GM12891 (cell line): ENCODE measurements at regions not wholly inside any gene's neighbourhood (a gene's known extent, or its start where the extent isn't known, plus 50 kb on each side); places are given as distances from the start of the nearest gene placed in this dataset.

ENCODE experiments used
- DNase-seq: peaks from one replicate; pipeline ENCODE4 v3.0.0; 2011; ENCODE audit warnings: low spot score; ENCODE audit not compliant: insufficient read length
- FAIRE-seq: peaks from 2 replicates; lab custom pipeline; 2011; peaks lifted over from hg19 to GRCh38; lab: Jason Lieb, UNC
- PAX5 ChIP-seq: IDR thresholded peaks from 2 replicates; pipeline ENCODE4 v1.6.1; 2011; ENCODE audit warnings: low read length, moderate library complexity, mild to moderate bottlenecking; ENCODE audit not compliant: insufficient read depth, severe bottlenecking
- POLR2A ChIP-seq: IDR thresholded peaks from 2 replicates; pipeline ENCODE4 v1.6.1; 2011; ENCODE audit warnings: low read depth, low read length, control low read depth
- POLR2AphosphoS5 ChIP-seq: IDR thresholded peaks from 2 replicates; pipeline ENCODE4 v1.6.1; 2011; ENCODE audit warnings: low read depth, low read length, control low read depth
- POU2F2 ChIP-seq: IDR thresholded peaks from 2 replicates; pipeline ENCODE4 v1.6.1; 2011; ENCODE audit warnings: low read depth, mild to moderate bottlenecking, control low read depth, low read length, moderate library complexity
- SPI1 ChIP-seq: IDR thresholded peaks from 2 replicates; pipeline ENCODE4 v1.6.1; 2011; ENCODE audit warnings: low read depth, low read length, control low read depth
- TAF1 ChIP-seq: IDR thresholded peaks from 2 replicates; pipeline ENCODE4 v1.6.1; 2011; ENCODE audit warnings: low read depth, low read length, control low read depth

- FAIRE-seq, result no peak
- DNase-seq, result no peak
Observed at GRCh38 chr21:22556829-22557228, 1558.6 kb downstream of the NCAM2 start.

GRCh38 chr21:22561946-22562345, 1563.7 kb downstream of the NCAM2 start:
- DNase-seq, result no peak
- FAIRE-seq, result no peak
- TF ChIP-seq SPI1, result no peak
- no peak for TF ChIP-seq PAX5
- no peak for TF ChIP-seq POLR2A
- TF ChIP-seq POLR2AphosphoS5, result no peak
- no peak for TF ChIP-seq TAF1
- no peak for TF ChIP-seq POU2F2

More at GRCh38 chr21:22556829-22557228, 1558.6 kb downstream of the NCAM2 start:
- TF ChIP-seq TAF1, result no peak

GRCh38 chr21:22573834-22574233, 1575.6 kb downstream of the NCAM2 start:
- TF ChIP-seq POLR2A (no peak), POLR2AphosphoS5 (no peak), POU2F2 (no peak), TAF1 (no peak), PAX5 (no peak), SPI1 (no peak)
- FAIRE-seq, result no peak
- no peak for DNase-seq

- no peak for FAIRE-seq
- DNase-seq, result no peak
Observed at GRCh38 chr21:22575165-22575584, 1577.0 kb downstream of the NCAM2 start.

GRCh38 chr21:22579741-22580140, 1581.5 kb downstream of the NCAM2 start:
- FAIRE-seq, result no peak
- TF ChIP-seq POU2F2 (no peak), POLR2AphosphoS5 (no peak), POLR2A (no peak), TAF1 (no peak), PAX5 (no peak), SPI1 (no peak)
- DNase-seq, result no peak

More at GRCh38 chr21:22575165-22575584, 1577.0 kb downstream of the NCAM2 start:
- TF ChIP-seq POU2F2 (no peak), POLR2A (no peak), POLR2AphosphoS5 (no peak), PAX5 (no peak), TAF1 (no peak), SPI1 (no peak)

GRCh38 chr21:22582026-22582425, 1583.8 kb downstream of the NCAM2 start:
- FAIRE-seq (no peak), DNase-seq (no peak)
- no peak for TF ChIP-seq POLR2AphosphoS5
- no peak for TF ChIP-seq POU2F2
- TF ChIP-seq SPI1, result no peak
- TF ChIP-seq TAF1, result no peak
- no peak for TF ChIP-seq PAX5
- TF ChIP-seq POLR2A, result no peak

- no peak for DNase-seq
Observed at GRCh38 chr21:22584308-22584707, 1586.1 kb downstream of the NCAM2 start.

GRCh38 chr21:22585558-22585957, 1587.3 kb downstream of the NCAM2 start:
- TF ChIP-seq PAX5 (no peak), SPI1 (no peak), POU2F2 (no peak), POLR2AphosphoS5 (no peak), POLR2A (no peak), TAF1 (no peak)
- DNase-seq, result no peak
- FAIRE-seq, result no peak

More at GRCh38 chr21:22584308-22584707, 1586.1 kb downstream of the NCAM2 start:
- FAIRE-seq, result no peak
- no peak for TF ChIP-seq POLR2AphosphoS5
- no peak for TF ChIP-seq POLR2A
- TF ChIP-seq TAF1, result no peak
- no peak for TF ChIP-seq POU2F2
- no peak for TF ChIP-seq PAX5
- no peak for TF ChIP-seq SPI1

- DNase-seq (no peak), FAIRE-seq (no peak)
- no peak for TF ChIP-seq POLR2AphosphoS5
Observed at GRCh38 chr21:22597660-22598255, 1599.5 kb downstream of the NCAM2 start.

GRCh38 chr21:22609802-22610201, 1611.6 kb downstream of the NCAM2 start:
- FAIRE-seq (no peak), DNase-seq (no peak)
- no peak for TF ChIP-seq TAF1

GRCh38 chr21:22627911-22628310, 1629.7 kb downstream of the NCAM2 start:
- DNase-seq (no peak), FAIRE-seq (no peak)
- TF ChIP-seq PAX5 (no peak), POLR2A (no peak), TAF1 (no peak), POLR2AphosphoS5 (no peak), SPI1 (no peak), POU2F2 (no peak)
